ENCODE measurements at regions not wholly inside any gene's neighbourhood (a gene's known extent, or its start where the extent isn't known, plus 50 kb on each side); places are given as distances from the start of the nearest gene placed in this dataset.
"Not testable (repeated sequence)": the region's sequence is repeated elsewhere in the genome, so short reads cannot be mapped to it uniquely, and the experiment has no call there.

- no peak for DNase-seq (ENCODE audit: low read depth)
Observed at GRCh38 chr2:33694904-33695303, 95.8 kb upstream of the FAM98A start.

GRCh38 chr2:33690686-33691085, 91.6 kb upstream of the FAM98A start:
- DNase-seq (ENCODE audit: low read depth), result not testable (repeated sequence)

- no peak for DNase-seq (ENCODE audit: low read depth)
Observed at GRCh38 chr2:33681364-33681757, 82.3 kb upstream of the FAM98A start.

GRCh38 chr2:33680644-33681363, 81.7 kb upstream of the FAM98A start:
- no peak for DNase-seq (ENCODE audit: low read depth)

GRCh38 chr2:33678436-33678835, 79.3 kb upstream of the FAM98A start:
- DNase-seq (ENCODE audit: low read depth), result no peak

GRCh38 chr2:33673937-33674336, 74.8 kb upstream of the FAM98A start:
- DNase-seq (ENCODE audit: low read depth), result no peak

- no peak for DNase-seq (ENCODE audit: low read depth)
Observed at GRCh38 chr2:33672896-33673295, 73.8 kb upstream of the FAM98A start.

GRCh38 chr2:33672389-33672788, 73.3 kb upstream of the FAM98A start:
- DNase-seq (ENCODE audit: low read depth), result no peak

- DNase-seq (ENCODE audit: low read depth), result no peak
Observed at GRCh38 chr2:33671198-33671597, 72.1 kb upstream of the FAM98A start.

GRCh38 chr2:33670392-33670937, 71.4 kb upstream of the FAM98A start:
- DNase-seq (ENCODE audit: low read depth), result no peak

GRCh38 chr2:33666879-33667278, 67.8 kb upstream of the FAM98A start:
- no peak for DNase-seq (ENCODE audit: low read depth)

- DNase-seq (ENCODE audit: low read depth), result no peak
Observed at GRCh38 chr2:33665039-33665438, 65.9 kb upstream of the FAM98A start.

- DNase-seq (ENCODE audit: low read depth), result no peak
Observed at GRCh38 chr2:33660416-33661123, 61.5 kb upstream of the FAM98A start.

- no peak for DNase-seq (ENCODE audit: low read depth)
Observed at GRCh38 chr2:33655626-33656320, 56.7 kb upstream of the FAM98A start.

- no peak for DNase-seq (ENCODE audit: low read depth)
Observed at GRCh38 chr2:33652830-33653229, 53.7 kb upstream of the FAM98A start.

GRCh38 chr2:33650171-33650570, 51.1 kb upstream of the FAM98A start:
- DNase-seq (ENCODE audit: low read depth), result no peak

All from stimulated activated CD8-positive, alpha-beta memory T cell treated with anti-CD3 and anti-CD28 coated beads, Interleukin-4, amount 100 ng/mL, for 24 hours (primary cell).